Endodermal cell (in vitro differentiated cells): ENCODE measurements at regions not wholly inside any gene's neighbourhood (a gene's known extent, or its start where the extent isn't known, plus 50 kb on each side); places are given as distances from the start of the nearest gene placed in this dataset.

ENCODE experiments used
- DNase-seq: peaks from one replicate; pipeline ENCODE4 v3.0.0-alpha.2; 2017
- H3K27ac ChIP-seq: 2 replicates; pipeline ENCODE4 v1.5.1; 2013; ENCODE audit warnings: mild to moderate bottlenecking, low read depth, low read length, moderate library complexity
- H3K27me3 ChIP-seq: 2 replicates; pipeline ENCODE4 v1.6.1; 2013; ENCODE audit warnings: mild to moderate bottlenecking, low read length, moderate library complexity; ENCODE audit not compliant: insufficient read depth, control insufficient read depth, poor library complexity, severe bottlenecking
- H3K36me3 ChIP-seq: 2 replicates; pipeline ENCODE4 v1.7.0; 2013; ENCODE audit warnings: mild to moderate bottlenecking, low read length, moderate library complexity; ENCODE audit not compliant: control insufficient read depth, insufficient read depth
- H3K4me1 ChIP-seq: one replicate; pipeline ENCODE4 v1.7.0; 2013; ENCODE audit warnings: low read length; ENCODE audit not compliant: control insufficient read depth, insufficient read depth
- H3K4me3 ChIP-seq: 2 replicates; pipeline ENCODE4 v1.5.1; 2013; ENCODE audit warnings: mild to moderate bottlenecking, low read length, moderate library complexity
- H3K9ac ChIP-seq: 2 replicates; pipeline ENCODE4 v1.6.1; 2013; ENCODE audit warnings: mild to moderate bottlenecking, low read length, moderate library complexity; ENCODE audit not compliant: poor library complexity, severe bottlenecking; ENCODE audit errors: extremely low read depth
- H3K9me3 ChIP-seq: 2 replicates; pipeline ENCODE4 v1.6.1; 2013; ENCODE audit warnings: mild to moderate bottlenecking, low read length, moderate library complexity; ENCODE audit not compliant: control insufficient read depth
- H3K27ac Mint-ChIP-seq: 2 replicates; pipeline ENCODE4 v1.8.0; 2020; ENCODE audit warnings: mixed read lengths
- H3K27me3 Mint-ChIP-seq: 2 replicates; pipeline ENCODE4 v1.8.0; 2021; ENCODE audit warnings: mild to moderate bottlenecking, mixed read lengths; ENCODE audit not compliant: insufficient read depth
- H3K36me3 Mint-ChIP-seq: 2 replicates; pipeline ENCODE4 v1.8.0; 2020; ENCODE audit warnings: low read depth, mixed read lengths
- H3K4me1 Mint-ChIP-seq: 2 replicates; pipeline ENCODE4 v1.8.0; 2020; ENCODE audit warnings: mixed read lengths
- H3K4me3 Mint-ChIP-seq: 2 replicates; pipeline ENCODE4 v1.8.0; 2020; ENCODE audit warnings: mild to moderate bottlenecking, moderate library complexity, mixed read lengths
- H3K9me3 Mint-ChIP-seq: 2 replicates; pipeline ENCODE4 v1.8.0; 2020; ENCODE audit warnings: mild to moderate bottlenecking, mixed read lengths
- CTCF ChIP-seq: fragments of 200-600 bp; sonication (generic); conservative IDR thresholded peaks from 2 replicates; pipeline ENCODE4 v1.5.0; 2021; ENCODE audit warnings: antibody characterized with exemption, mild to moderate bottlenecking
- WGBS, 2 experiments: methylation state at CpG; one replicate each; pipeline versions ENCODE4 v1.1.5 to v1.1.7; 2013; ENCODE audit warnings: missing lambda C conversion rate in 2 of 2, mixed read lengths in 1 of 2; ENCODE audit not compliant: insufficient coverage in 1 of 2, insufficient read length in 1 of 2; 5-methylcytosine and 5-hydroxymethylcytosine counted together

GRCh38 chr12:65653321-65653720 lies 171.0 kb upstream of the HMGA2 start:
- Mint-ChIP-seq H3K27me3 (peaks cover 6% of the 10 kb centered on the region), H3K4me1 (peaks cover 13% of the 10 kb centered on the region), H3K36me3 (no peaks in the 10 kb centered on the region), H3K27ac (no peak overlapping the region), H3K4me3 (no peak overlapping the region), H3K9me3 (no peaks in the 10 kb centered on the region)
- no peak for DNase-seq
- Histone ChIP-seq H3K9me3 (no peaks in the 10 kb centered on the region), H3K4me1 (no peaks in the 10 kb centered on the region), H3K4me3 (no peak overlapping the region), H3K9ac (no peak overlapping the region), H3K27me3 (no peaks in the 10 kb centered on the region), H3K27ac (no peak overlapping the region), H3K36me3 (no peaks in the 10 kb centered on the region)
- WGBS, 2 experiments: 67 to 100% methylated on average over 1 to 2 of the region's 2 CpGs
- TF ChIP-seq CTCF: no peak

GRCh38 chr12:65653946-65654629 lies 170.2 kb upstream of the HMGA2 start:
- no peaks in the 10 kb centered on the region for H3K36me3 ChIP-seq
- Mint-ChIP-seq H3K4me1 (peaks cover 13% of the 10 kb centered on the region), H3K27me3 (peaks cover 7% of the 10 kb centered on the region), H3K36me3 (no peaks in the 10 kb centered on the region), H3K4me3 (no peak overlapping the region), H3K9me3 (no peaks in the 10 kb centered on the region), H3K27ac (no peak overlapping the region)
- no peaks in the 10 kb centered on the region for H3K9me3 ChIP-seq
- H3K9ac ChIP-seq: no peak overlapping the region
- no peak for TF ChIP-seq CTCF
- H3K27me3 ChIP-seq: no peaks in the 10 kb centered on the region
- DNase-seq: no peak
- H3K4me1 ChIP-seq: no peaks in the 10 kb centered on the region
- H3K27ac ChIP-seq: no peak overlapping the region
- no peak overlapping the region for H3K4me3 ChIP-seq
- 83 to 89% methylated on average over 5 to 7 of the region's 8 CpGs for WGBS, 2 experiments

GRCh38 chr12:65655074-65655493 lies 169.2 kb upstream of the HMGA2 start:
- Histone ChIP-seq H3K27ac (no peak overlapping the region), H3K9ac (no peak overlapping the region), H3K36me3 (no peaks in the 10 kb centered on the region), H3K4me3 (no peak overlapping the region), H3K9me3 (no peaks in the 10 kb centered on the region), H3K4me1 (no peaks in the 10 kb centered on the region), H3K27me3 (no peaks in the 10 kb centered on the region)
- TF ChIP-seq CTCF: no peak
- peaks cover 22% of the 10 kb centered on the region for H3K4me1 Mint-ChIP-seq
- 89 to 95% methylated on average over 6 to 7 of the region's 7 CpGs for WGBS, 2 experiments
- no peak for DNase-seq
- H3K27ac Mint-ChIP-seq: no peak overlapping the region
- H3K27me3 Mint-ChIP-seq: peaks cover 10% of the 10 kb centered on the region
- H3K36me3 Mint-ChIP-seq: no peaks in the 10 kb centered on the region
- no peaks in the 10 kb centered on the region for H3K9me3 Mint-ChIP-seq
- H3K4me3 Mint-ChIP-seq: no peak overlapping the region
